Neural cell (in vitro differentiated cells): ENCODE measurements at regions not wholly inside any gene's neighbourhood (a gene's known extent, or its start where the extent isn't known, plus 50 kb on each side); places are given as distances from the start of the nearest gene placed in this dataset.

Experiments used
- CTCF ChIP-seq: fragments of 450-650 bp; IDR thresholded peaks from 2 replicates; pipeline ENCODE4 v1.5.1; 2014; ENCODE audit warnings: antibody characterized with exemption, mild to moderate bottlenecking, moderate library complexity; ENCODE audit not compliant: poor library complexity, severe bottlenecking
- EP300 ChIP-seq: fragments of 450-650 bp; conservative IDR thresholded peaks from 2 replicates; pipeline ENCODE4 v1.6.1; 2014; ENCODE audit warnings: antibody characterized with exemption, mild to moderate bottlenecking, moderate library complexity; ENCODE audit not compliant: poor library complexity, severe bottlenecking
- EZH2 ChIP-seq: fragments of 200-600, 300-800 bp; shearing (Covaris generic), sonication (generic); IDR thresholded peaks from 2 replicates; pipeline ENCODE4 v1.6.1; 2014; ENCODE audit warnings: antibody characterized with exemption, low read length, borderline replicate concordance, mild to moderate bottlenecking; ENCODE audit not compliant: insufficient read depth, poor library complexity, severe bottlenecking
- MXI1 ChIP-seq: fragments of 450-650 bp; conservative IDR thresholded peaks from 2 replicates; pipeline ENCODE4 v1.6.1; 2014; ENCODE audit warnings: antibody characterized with exemption, mild to moderate bottlenecking; ENCODE audit not compliant: poor library complexity, severe bottlenecking
- POLR2AphosphoS5 ChIP-seq: IDR thresholded peaks from 2 replicates; pipeline ENCODE4 v1.6.1; 2012
- RAD21 ChIP-seq: fragments of 450-650 bp; conservative IDR thresholded peaks from 2 replicates; pipeline ENCODE4 v1.6.1; 2014; ENCODE audit warnings: antibody characterized with exemption, mild to moderate bottlenecking, moderate library complexity
- SMC3 ChIP-seq: fragments of 450-650 bp; conservative IDR thresholded peaks from 2 replicates; pipeline ENCODE4 v1.6.1; 2014; ENCODE audit warnings: antibody characterized with exemption, mild to moderate bottlenecking, moderate library complexity; ENCODE audit not compliant: poor library complexity
- TAF1 ChIP-seq: IDR thresholded peaks from 2 replicates; pipeline ENCODE4 v1.6.1; 2012; ENCODE audit warnings: low read depth

DNA sequence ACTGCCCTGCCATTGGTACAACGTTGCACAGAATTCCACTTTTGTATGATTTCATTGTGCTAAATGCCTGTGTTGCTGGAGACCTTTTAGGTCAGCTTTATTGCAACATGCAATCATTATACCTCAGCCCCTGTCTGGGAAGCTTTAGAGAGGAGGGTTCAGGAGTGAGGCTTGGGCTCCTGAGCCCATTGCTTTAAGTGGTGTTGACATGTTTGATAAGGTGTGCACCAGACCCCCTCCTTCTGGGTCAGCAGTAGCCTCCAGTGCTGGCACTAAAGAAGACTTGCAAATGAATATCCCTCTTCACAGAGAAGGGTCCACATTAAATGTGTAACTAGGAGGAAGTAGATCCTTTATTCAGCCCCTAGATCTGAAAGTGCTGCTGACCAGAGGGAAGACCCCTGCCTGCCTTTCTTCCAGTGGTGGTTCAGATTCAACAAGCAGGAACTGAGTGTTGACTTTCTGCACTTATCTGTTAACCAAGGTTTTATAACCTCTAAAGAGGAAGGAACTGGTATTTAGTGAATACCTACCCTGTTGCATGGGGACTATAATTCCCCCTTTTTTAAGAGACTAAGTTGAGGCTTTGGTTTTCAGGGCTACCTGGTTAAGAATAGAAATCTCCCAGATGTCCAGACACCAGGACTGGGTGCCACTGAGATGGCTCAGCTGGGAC, 369.4 kb upstream of the IGFBP3 start:
- TF ChIP-seq CTCF: no peak
- no peak for TF ChIP-seq RAD21
- TF ChIP-seq POLR2AphosphoS5: no peak
- TF ChIP-seq EZH2: no peak
- no peak for TF ChIP-seq SMC3
- TF ChIP-seq EP300: no peak
- no peak for TF ChIP-seq TAF1
- no peak for TF ChIP-seq MXI1
